Coronary artery (tissue), 2 donors: ENCODE measurements at regions not wholly inside any gene's neighbourhood (a gene's known extent, or its start where the extent isn't known, plus 50 kb on each side); places are given as distances from the start of the nearest gene placed in this dataset.

Source experiments
- DNase-seq: peaks from one replicate; pipeline ENCODE4 v3.0.0-alpha.2; 2017; ENCODE audit warnings: low spot score
- H3K27ac ChIP-seq, 2 donors: fragments of 200-600 bp; sonication (generic); one replicate each; pipeline ENCODE4 v1.5.1; 2016 to 2019
- H3K4me3 ChIP-seq: fragments of 200-600 bp; sonication (generic); 2 replicates; pipeline ENCODE4 v1.5.1; 2016; ENCODE audit warnings: mild to moderate bottlenecking, moderate library complexity
- TF ChIP-seq, protein P1 (sequence below): fragments of 200-600 bp; sonication (generic); IDR thresholded peaks from one replicate; pipeline ENCODE4 v1.5.1; 2019; ENCODE audit warnings: antibody characterized with exemption

DNA sequence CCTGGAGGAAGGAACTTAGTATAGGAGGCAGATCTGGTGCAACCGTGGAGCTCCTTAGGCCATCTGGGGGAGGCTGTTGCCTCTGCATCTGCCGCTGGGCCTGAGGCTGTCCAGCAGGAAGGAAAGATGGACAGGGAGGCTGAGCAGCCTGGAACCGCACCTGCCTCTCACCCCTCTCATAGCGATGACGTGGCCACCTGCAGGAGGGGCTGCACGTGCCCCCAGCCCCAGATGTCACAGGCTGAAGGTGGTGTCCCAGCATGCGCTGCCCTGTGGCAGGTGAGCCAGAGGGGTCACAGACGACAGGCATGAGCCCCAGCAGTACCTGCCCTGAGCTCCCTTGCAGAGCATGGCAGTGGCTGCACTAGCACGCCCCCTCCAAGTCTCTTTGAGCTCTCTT lies 283.9 kb downstream of the ACTR3B start:
- TF ChIP-seq, protein P1, sequence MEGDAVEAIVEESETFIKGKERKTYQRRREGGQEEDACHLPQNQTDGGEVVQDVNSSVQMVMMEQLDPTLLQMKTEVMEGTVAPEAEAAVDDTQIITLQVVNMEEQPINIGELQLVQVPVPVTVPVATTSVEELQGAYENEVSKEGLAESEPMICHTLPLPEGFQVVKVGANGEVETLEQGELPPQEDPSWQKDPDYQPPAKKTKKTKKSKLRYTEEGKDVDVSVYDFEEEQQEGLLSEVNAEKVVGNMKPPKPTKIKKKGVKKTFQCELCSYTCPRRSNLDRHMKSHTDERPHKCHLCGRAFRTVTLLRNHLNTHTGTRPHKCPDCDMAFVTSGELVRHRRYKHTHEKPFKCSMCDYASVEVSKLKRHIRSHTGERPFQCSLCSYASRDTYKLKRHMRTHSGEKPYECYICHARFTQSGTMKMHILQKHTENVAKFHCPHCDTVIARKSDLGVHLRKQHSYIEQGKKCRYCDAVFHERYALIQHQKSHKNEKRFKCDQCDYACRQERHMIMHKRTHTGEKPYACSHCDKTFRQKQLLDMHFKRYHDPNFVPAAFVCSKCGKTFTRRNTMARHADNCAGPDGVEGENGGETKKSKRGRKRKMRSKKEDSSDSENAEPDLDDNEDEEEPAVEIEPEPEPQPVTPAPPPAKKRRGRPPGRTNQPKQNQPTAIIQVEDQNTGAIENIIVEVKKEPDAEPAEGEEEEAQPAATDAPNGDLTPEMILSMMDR = no peak
- DNase-seq = no peak

DNA sequence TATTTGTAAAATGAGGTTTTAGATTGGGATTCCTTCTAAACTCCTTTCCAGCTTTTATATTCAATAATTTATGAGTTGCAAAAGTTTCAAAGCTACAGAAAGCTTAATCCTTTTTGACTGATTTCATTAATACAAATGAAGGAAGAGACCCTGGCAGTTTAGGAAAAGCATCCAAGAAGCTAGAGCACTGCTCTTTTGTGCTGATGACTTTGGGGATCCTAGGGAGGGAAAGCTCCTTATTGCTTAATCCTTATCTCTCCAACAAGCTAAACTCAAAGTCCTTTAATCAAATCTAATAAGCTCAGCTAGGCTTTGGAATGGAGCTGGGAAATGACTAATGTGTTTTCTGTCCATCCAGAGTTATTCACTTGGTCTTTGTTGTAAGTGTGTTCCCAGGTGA lies 285.4 kb downstream of the ACTR3B start:
- H3K27ac ChIP-seq = no peak overlapping the region
- no peak for DNase-seq
- no peak overlapping the region for H3K4me3 ChIP-seq
- TF ChIP-seq, protein P1 = no peak

More for the DNA sequence above, 283.9 kb downstream of the ACTR3B start:
- Histone ChIP-seq H3K27ac (no peak overlapping the region), H3K4me3 (no peak overlapping the region)

DNA sequence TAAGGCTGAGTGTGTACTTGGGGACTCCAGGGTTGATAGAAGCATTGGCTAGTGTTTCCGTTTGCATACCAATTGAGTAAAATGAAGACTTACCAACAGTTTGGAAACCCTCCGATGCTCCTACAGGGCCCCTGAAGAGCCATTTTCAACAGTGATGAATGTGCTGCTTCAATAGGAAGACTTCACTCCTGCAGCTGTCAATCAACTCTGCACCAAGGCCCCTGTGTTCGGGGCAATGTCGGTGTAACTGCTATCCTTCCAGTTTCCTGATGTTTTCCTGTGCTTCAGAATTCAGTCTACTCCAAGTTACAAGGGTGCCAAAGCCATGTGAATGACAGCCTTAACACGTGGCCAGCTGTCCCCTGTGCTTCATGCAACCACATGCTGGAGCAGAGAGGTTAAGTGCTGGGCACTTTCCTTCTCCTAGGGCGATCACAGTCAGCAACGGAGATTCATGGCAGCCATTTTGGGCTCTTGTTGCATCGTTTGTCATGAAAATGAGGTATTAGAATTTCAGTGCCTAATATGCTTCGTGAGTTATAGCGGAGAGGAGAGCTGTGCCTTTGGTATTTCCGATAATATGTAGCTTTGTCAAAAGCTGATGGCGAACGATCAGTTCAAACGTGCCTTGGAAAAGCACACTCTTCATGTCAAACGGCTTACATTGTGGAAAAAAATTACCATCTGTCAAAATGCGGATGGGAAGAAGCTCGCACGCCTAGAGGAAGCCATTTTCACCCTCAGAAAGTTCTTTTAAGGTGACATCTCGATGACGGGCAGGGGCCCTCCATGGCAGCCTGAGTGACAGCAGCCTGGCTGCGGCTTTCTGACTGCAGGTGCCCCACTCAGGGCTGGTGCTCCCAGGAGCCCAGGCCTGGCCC lies 287.8 kb downstream of the ACTR3B start:
- Histone ChIP-seq H3K27ac (no peak overlapping the region), H3K4me3 (no peak overlapping the region)
- DNase-seq = no peak
- TF ChIP-seq, protein P1 = no peak

DNA sequence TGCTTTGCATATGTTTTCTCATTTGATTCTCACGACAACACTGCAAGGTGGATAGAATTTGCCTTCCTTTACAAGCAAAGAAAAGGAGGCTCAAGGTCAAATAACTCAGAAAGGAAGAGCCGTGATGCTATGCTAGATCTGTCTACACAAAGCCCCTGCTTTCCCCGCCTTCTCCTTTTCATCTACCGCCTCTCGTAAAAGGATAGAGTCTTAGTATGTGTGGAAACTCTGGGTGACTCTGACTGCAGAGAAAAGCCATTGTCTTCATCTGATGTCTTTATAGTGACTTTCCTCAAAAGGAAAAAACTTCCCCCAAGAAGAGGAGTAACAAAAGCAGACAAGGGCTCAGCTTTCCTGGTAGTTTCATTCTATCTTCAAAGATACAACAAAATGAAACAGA lies 292.7 kb downstream of the ACTR3B start:
- Histone ChIP-seq H3K4me3 (no peak overlapping the region), H3K27ac (no peak overlapping the region)
- TF ChIP-seq, protein P1 = no peak
- DNase-seq = no peak

DNA sequence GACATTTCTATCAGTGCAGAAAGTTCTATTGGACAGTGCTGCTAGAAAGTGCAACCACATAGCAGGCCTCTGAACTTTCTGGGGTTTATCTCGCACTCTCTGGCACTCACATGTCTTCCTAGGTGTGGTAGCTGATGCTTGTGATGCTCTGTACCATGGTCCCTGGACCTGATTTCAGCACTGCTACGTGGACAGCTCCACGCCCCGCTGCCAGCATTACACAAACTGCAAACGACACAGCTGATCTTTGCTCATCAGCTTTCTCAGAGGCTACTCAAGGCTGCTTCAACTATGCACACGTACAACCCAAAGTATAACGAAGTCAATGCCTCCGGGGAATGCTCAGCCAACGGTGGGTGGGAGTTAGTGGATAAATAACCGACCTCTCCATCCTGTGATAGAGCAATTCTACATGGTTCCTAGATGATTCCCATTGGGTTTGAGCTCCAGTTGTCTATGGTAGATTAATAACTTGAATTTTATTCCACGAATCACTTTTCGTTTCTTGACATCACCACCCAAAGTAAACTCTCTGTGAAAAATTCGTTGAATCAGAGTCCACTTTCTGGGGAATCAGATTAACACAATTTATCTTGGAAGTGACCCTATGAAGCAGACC lies 302.5 kb downstream of the ACTR3B start:
- TF ChIP-seq, protein P1 = no peak

DNA sequence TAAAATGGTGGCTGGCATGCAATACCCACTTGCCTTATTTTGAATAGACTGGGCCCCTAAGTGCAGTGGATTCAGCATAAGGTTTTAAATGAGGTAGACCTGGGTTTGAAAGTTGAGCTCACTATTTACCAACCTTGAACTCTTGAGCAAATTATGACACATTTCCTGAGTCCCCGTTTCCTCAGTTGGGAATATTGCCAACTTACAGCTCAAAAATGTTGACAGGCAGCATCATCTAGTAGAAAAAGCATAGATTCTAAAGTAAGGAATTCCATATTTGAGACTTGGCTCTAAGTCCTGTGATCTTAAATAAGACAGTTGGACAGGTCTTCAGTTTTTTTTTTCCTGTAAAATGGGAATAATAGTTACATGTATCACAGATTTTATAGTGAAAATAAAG lies 305.5 kb downstream of the ACTR3B start:
- Histone ChIP-seq H3K4me3 (no peak overlapping the region), H3K27ac (no peak overlapping the region)
- TF ChIP-seq, protein P1 = no peak
- DNase-seq = no peak

More for the DNA sequence above, 302.5 kb downstream of the ACTR3B start:
- no peak for DNase-seq
- H3K27ac ChIP-seq = no peak overlapping the region
- no peak overlapping the region for H3K4me3 ChIP-seq

DNA sequence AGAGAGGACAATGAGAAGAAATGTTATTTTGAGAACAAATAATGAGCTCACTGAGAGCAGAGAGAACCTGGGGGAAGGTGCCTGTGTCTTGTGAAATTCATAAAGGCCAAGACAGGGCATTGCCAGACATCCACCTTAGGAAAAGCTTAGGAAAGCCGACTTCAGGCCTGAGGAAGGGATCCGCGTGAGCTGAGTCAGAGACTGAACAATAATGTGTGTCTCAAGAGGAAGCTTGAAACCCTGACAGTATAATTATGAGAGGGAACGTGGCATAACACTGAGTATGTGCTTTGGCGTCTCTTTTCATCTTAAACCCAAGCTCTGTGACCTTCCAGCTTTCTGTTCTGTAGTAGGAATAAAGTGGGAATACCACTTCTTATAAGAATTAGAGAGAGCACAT lies 307.2 kb downstream of the ACTR3B start:
- H3K4me3 ChIP-seq = no peak overlapping the region
- TF ChIP-seq, protein P1 = no peak
- no peak overlapping the region for H3K27ac ChIP-seq
- no peak for DNase-seq
